H1 (cell line): ENCODE measurements at regions not wholly inside any gene's neighbourhood (a gene's known extent, or its start where the extent isn't known, plus 50 kb on each side); places are given as distances from the start of the nearest gene placed in this dataset.

Experiments used
- CTCF ChIA-PET: fragments of 300-600 bp; sonication (Branson Sonifier 250); formaldehyde crosslinking; loops from one replicate; lab custom pipeline; 2021; ENCODE audit not compliant: partially characterized antibody; lab: Charles Lee
- POLR2A ChIA-PET: fragments of 300-600 bp; sonication (Branson Sonifier 250); formaldehyde crosslinking; loops from one replicate; lab custom pipeline; 2021; ENCODE audit warnings: inconsistent platforms; ENCODE audit not compliant: partially characterized antibody; lab: Charles Lee
- DNase-seq, 2 experiments: peaks; one replicate each; pipeline versions ENCODE4 v3.0.0 to v3.0.0-alpha.2; 2010 to 2022; ENCODE audit warnings: low spot score in 2 of 2, low read depth in 1 of 2, mixed read lengths in 1 of 2
- FAIRE-seq: peaks from 2 replicates; lab custom pipeline; 2011; peaks lifted over from hg19 to GRCh38; lab: Jason Lieb, UNC
- H2AFZ ChIP-seq: 2 replicates; pipeline ENCODE4 v1.8.1; 2012; ENCODE audit warnings: low read length, inconsistent platforms
- H2AK5ac ChIP-seq: 2 replicates; pipeline ENCODE4 v1.6.1; 2013; ENCODE audit warnings: low read depth, low read length
- H2BK120ac ChIP-seq: replicated peaks from 2 replicates; pipeline ENCODE3; 2013; ENCODE audit warnings: low read depth, low read length, inconsistent platforms
- H2BK12ac ChIP-seq: 2 replicates; pipeline ENCODE4 v1.6.1; 2013; ENCODE audit warnings: low read depth, low read length
- H2BK15ac ChIP-seq: 2 replicates; pipeline ENCODE4 v1.6.1; 2013; ENCODE audit warnings: low read length
- H2BK20ac ChIP-seq: 2 replicates; pipeline ENCODE4 v1.6.1; 2013; ENCODE audit warnings: low read length
- H2BK5ac ChIP-seq: 2 replicates; pipeline ENCODE4 v1.6.1; 2013; ENCODE audit warnings: low read depth, low read length
- H3K14ac ChIP-seq: 2 replicates; pipeline ENCODE4 v1.6.1; 2013; ENCODE audit warnings: inconsistent platforms; ENCODE audit not compliant: insufficient read length
- H3K18ac ChIP-seq: 2 replicates; pipeline ENCODE4 v1.6.1; 2013; ENCODE audit warnings: low read length; ENCODE audit errors: extremely low read depth
- H3K23ac ChIP-seq: 2 replicates; pipeline ENCODE4 v1.6.1; 2013; ENCODE audit warnings: inconsistent platforms; ENCODE audit not compliant: insufficient read length
- H3K23me2 ChIP-seq: 2 replicates; pipeline ENCODE4 v1.6.1; 2013; ENCODE audit warnings: low read depth, low read length
- H3K27ac ChIP-seq: 2 replicates; pipeline ENCODE4 v1.6.1; 2011; ENCODE audit warnings: low read depth, low read length, inconsistent platforms
- H3K27me3 ChIP-seq, 4 experiments: replicated peaks in 1 of 4; 1 replicate in 1 of 4; 2 replicates in 3 of 4; pipeline versions ENCODE4 v1.6.1 to v1.8.1; 2011 to 2013; ENCODE audit warnings: low read length in 3 of 4, mild to moderate bottlenecking in 3 of 4, inconsistent platforms in 2 of 4, mixed read lengths in 2 of 4, moderate library complexity in 1 of 4; ENCODE audit not compliant: control insufficient read depth in 3 of 4, insufficient read depth in 3 of 4; ENCODE audit errors: extremely low read depth in 1 of 4
- H3K36me3 ChIP-seq, 4 experiments: 2 replicates each; pipeline versions ENCODE4 v1.6.1 to v1.8.1; 2011 to 2013; ENCODE audit warnings: mild to moderate bottlenecking in 4 of 4, low read length in 3 of 4, moderate library complexity in 2 of 4, control low read depth in 1 of 4, inconsistent platforms in 1 of 4; ENCODE audit not compliant: insufficient read depth in 4 of 4, control insufficient read depth in 2 of 4
- H3K4ac ChIP-seq: replicated peaks from 2 replicates; pipeline ENCODE3; 2013; ENCODE audit warnings: low read length, low read depth, mixed read lengths, inconsistent platforms; ENCODE audit not compliant: insufficient read length
- H3K4me1 ChIP-seq, 4 experiments: replicated peaks in 1 of 4; 1 replicate in 1 of 4; 2 replicates in 3 of 4; pipeline versions ENCODE4 v1.6.1 to v1.8.1; 2011 to 2013; ENCODE audit warnings: low read length in 3 of 4, inconsistent platforms in 2 of 4, mixed read lengths in 1 of 4; ENCODE audit not compliant: insufficient read depth in 4 of 4, control insufficient read depth in 3 of 4
- H3K4me2 ChIP-seq, 2 experiments: 2 replicates each; pipeline versions ENCODE4 v1.6.1 to v1.8.1; 2011 to 2013; ENCODE audit warnings: low read depth in 2 of 2, low read length in 2 of 2, control low read depth in 1 of 2, inconsistent platforms in 1 of 2, mild to moderate bottlenecking in 1 of 2; ENCODE audit not compliant: insufficient read depth in 1 of 2
- H3K4me3 ChIP-seq, 4 experiments: fragments of 200-600, 300-600 bp in 1 of 4; sonication (generic), shearing (Covaris generic), sonication (Bioruptor Twin) in 1 of 4; 2 replicates each; pipeline versions ENCODE4 v1.5.1 to v1.8.1; 2011 to 2016; ENCODE audit warnings: low read length in 4 of 4, low read depth in 3 of 4, control low read depth in 2 of 4, inconsistent platforms in 2 of 4, mild to moderate bottlenecking in 2 of 4, mixed read lengths in 1 of 4, moderate library complexity in 1 of 4; ENCODE audit not compliant: insufficient read depth in 2 of 4; ENCODE audit errors: extremely low read depth in 1 of 4
- H3K56ac ChIP-seq: replicated peaks from 2 replicates; pipeline ENCODE3; 2013; ENCODE audit warnings: low read depth, mild to moderate bottlenecking, mixed read lengths, low read length, inconsistent platforms; ENCODE audit not compliant: insufficient read length
- H3K79me1 ChIP-seq: 2 replicates; pipeline ENCODE4 v1.6.1; 2013; ENCODE audit warnings: low read depth, low read length, control low read depth
- H3K79me2 ChIP-seq, 2 experiments: 2 replicates each; pipeline versions ENCODE4 v1.6.1 to v1.8.1; 2012 to 2013; ENCODE audit warnings: low read length in 2 of 2, mild to moderate bottlenecking in 2 of 2, inconsistent platforms in 1 of 2; ENCODE audit not compliant: insufficient read depth in 2 of 2, control insufficient read depth in 1 of 2
- H3K9ac ChIP-seq, 4 experiments: replicated peaks in 1 of 4; 1 replicate in 1 of 4; 2 replicates in 3 of 4; pipeline versions ENCODE4 v1.6.1 to v1.8.1; 2011 to 2013; ENCODE audit warnings: low read depth in 3 of 4, low read length in 3 of 4, control low read depth in 2 of 4, mild to moderate bottlenecking in 2 of 4, moderate library complexity in 2 of 4, inconsistent platforms in 1 of 4; ENCODE audit errors: extremely low read depth in 1 of 4
- H3K9me3 ChIP-seq, 2 experiments: 2 replicates each; pipeline versions ENCODE4 v1.6.1 to v1.8.1; 2012 to 2013; ENCODE audit warnings: mild to moderate bottlenecking in 2 of 2, moderate library complexity in 2 of 2, control low read depth in 1 of 2, inconsistent platforms in 1 of 2, low read depth in 1 of 2, low read length in 1 of 2, mixed read lengths in 1 of 2; ENCODE audit not compliant: insufficient read depth in 2 of 2
- H4K20me1 ChIP-seq, 2 experiments: replicated peaks in 1 of 2; 2 replicates each; pipeline versions ENCODE3 to v1.8.1; 2011 to 2013; ENCODE audit warnings: inconsistent platforms in 2 of 2, low read length in 2 of 2, mild to moderate bottlenecking in 1 of 2; ENCODE audit not compliant: insufficient read depth in 2 of 2, control insufficient read depth in 1 of 2
- H4K5ac ChIP-seq: 2 replicates; pipeline ENCODE4 v1.6.1; 2013; ENCODE audit warnings: low read length, low read depth, mixed read lengths, inconsistent platforms; ENCODE audit not compliant: insufficient read length
- H4K8ac ChIP-seq: 2 replicates; pipeline ENCODE4 v1.8.0; 2013; ENCODE audit warnings: mild to moderate bottlenecking, moderate library complexity, low read length, inconsistent platforms; ENCODE audit not compliant: insufficient read depth; ENCODE audit errors: extremely low read depth
- H4K91ac ChIP-seq: replicated peaks from 2 replicates; pipeline ENCODE3; 2013; ENCODE audit warnings: low read length, mixed read lengths, inconsistent platforms; ENCODE audit not compliant: insufficient read length
- CREB1 ChIP-seq: IDR thresholded peaks from 2 replicates; pipeline ENCODE4 v1.6.1; 2012; ENCODE audit warnings: inconsistent platforms
- GABPA ChIP-seq: IDR thresholded peaks from 2 replicates; pipeline ENCODE4 v1.6.1; 2011; ENCODE audit warnings: mild to moderate bottlenecking, low read length, moderate library complexity, borderline replicate concordance; ENCODE audit not compliant: insufficient read depth
- SIN3A ChIP-seq, 2 experiments: IDR thresholded peaks in 1 of 2; conservative IDR thresholded peaks in 1 of 2; 2 replicates each; pipeline ENCODE4 v1.6.1; 2011 to 2012; ENCODE audit warnings: low read length in 2 of 2, improper control_type of control experiment in 1 of 2, low read depth in 1 of 2, mild to moderate bottlenecking in 1 of 2
- WGBS, 2 experiments: shearing (Covaris generic) in 1 of 2; methylation state at CpG; one replicate each; pipeline versions ENCODE4 v1.1.6 to v1.1.7; 2013 to 2015; ENCODE audit warnings: low lambda C conversion rate in 2 of 2, mixed read lengths in 2 of 2, inconsistent platforms in 1 of 2, low coverage in 1 of 2, missing lambda C conversion rate in 1 of 2; ENCODE audit not compliant: insufficient replicate concordance in 2 of 2, insufficient coverage in 1 of 2, insufficient read length in 1 of 2; ENCODE audit errors: extremely low coverage in 1 of 2, missing lambda C conversion rate in 1 of 2; 5-methylcytosine and 5-hydroxymethylcytosine counted together

GRCh38 chr2:161028581-161028980, 131.6 kb upstream of the TANK start:
- WGBS, 2 experiments, result 84% methylated on average over 1 of the region's 1 CpG; no CpG with 5 or more reads in 1 of the 2 experiments
- no peak overlapping the region for H4K91ac ChIP-seq

More at GRCh38 chr2:161028581-161028980, 131.6 kb upstream of the TANK start:
- H3K79me2 ChIP-seq, result no peaks in the 10 kb centered on the region
- H3K4me1 ChIP-seq, result no peaks in the 10 kb centered on the region
- ChIA-PET CTCF (interaction anchor here (0.7 kb wide), 1 partner anchor 19 kb away, joined by 6 read pairs; no protein-coding TSS in a partner anchor), POLR2A (no interaction called here)
- H4K5ac ChIP-seq, result no peak overlapping the region
- H2BK120ac ChIP-seq, result no peak overlapping the region
- no peak overlapping the region for H2BK5ac ChIP-seq
- no peaks in the 10 kb centered on the region for H3K27me3 ChIP-seq
- no peaks in the 10 kb centered on the region for H3K9me3 ChIP-seq
- H3K18ac ChIP-seq, result no peak overlapping the region
- no peak overlapping the region for H3K9ac ChIP-seq
- no peak overlapping the region for H3K14ac ChIP-seq
- H2BK20ac ChIP-seq, result no peak overlapping the region
- H3K79me1 ChIP-seq, result no peaks in the 10 kb centered on the region
- no peak overlapping the region for H3K56ac ChIP-seq
- no peaks in the 10 kb centered on the region for H3K36me3 ChIP-seq
- no peak overlapping the region for H4K8ac ChIP-seq
- H2BK15ac ChIP-seq, result no peak overlapping the region
- no peaks in the 10 kb centered on the region for H3K23me2 ChIP-seq
- no peaks in the 10 kb centered on the region for H4K20me1 ChIP-seq
- H2AK5ac ChIP-seq, result no peak overlapping the region
- H3K4me2 ChIP-seq, result no peak overlapping the region
- no peak for TF ChIP-seq GABPA
- no peak for TF ChIP-seq CREB1
- no peak for TF ChIP-seq SIN3A (conservative IDR thresholded peaks at IDR 0.05 in 1 of 2, IDR thresholded peaks at IDR 0.05 in 1 of 2; ENCODE audit: low read depth in 1 of 2, low read length in 2 of 2)
- no peak overlapping the region for H2BK12ac ChIP-seq
- DNase-seq, result no peak
- FAIRE-seq, result no peak
- no peak overlapping the region for H3K27ac ChIP-seq
- no peak overlapping the region for H3K23ac ChIP-seq
- H3K4ac ChIP-seq, result no peak overlapping the region
- no peak overlapping the region for H3K4me3 ChIP-seq
- H2AFZ ChIP-seq, result no peak overlapping the region
